ENCODE measurements at regions not wholly inside any gene's neighbourhood (a gene's known extent, or its start where the extent isn't known, plus 50 kb on each side); places are given as distances from the start of the nearest gene placed in this dataset.
"Not testable (repeated sequence)": the region's sequence is repeated elsewhere in the genome, so short reads cannot be mapped to it uniquely, and the experiment has no call there.

DNA sequence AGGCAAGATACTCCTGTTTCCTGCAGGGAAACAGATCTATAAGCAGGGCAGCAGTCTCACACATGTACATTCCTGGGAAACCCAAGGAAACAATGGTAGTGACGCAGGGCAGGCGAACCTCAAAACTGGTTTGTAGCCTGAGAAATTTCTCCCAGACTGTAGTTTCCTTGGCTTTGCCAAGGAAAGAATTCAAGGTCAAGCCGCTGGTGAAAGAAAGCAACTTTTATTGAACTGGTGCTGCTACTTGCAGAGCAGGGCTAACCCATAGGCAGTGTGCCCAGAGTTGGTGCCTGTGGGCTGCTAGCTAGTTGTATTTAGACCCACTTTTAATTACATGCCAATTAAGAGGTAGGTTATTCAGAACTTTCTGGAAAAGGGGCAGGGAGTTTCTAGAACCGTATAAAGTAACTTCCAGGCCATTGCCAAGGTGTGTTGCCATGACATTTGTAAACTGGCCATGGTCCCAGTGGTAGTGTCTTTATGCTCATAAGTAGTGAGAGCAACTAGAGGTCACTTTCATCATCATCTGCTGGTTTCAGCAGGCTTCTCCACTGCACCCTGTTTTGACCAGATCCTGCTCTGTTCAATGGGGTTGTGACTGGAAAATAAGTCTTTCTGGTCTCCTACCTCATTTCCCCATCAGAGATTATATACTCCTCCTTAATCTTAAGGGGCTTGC is 89.7 kb downstream of the PPIAL4C start:
- H3K4me3 ChIP-seq; H3K9me3 ChIP-seq; H3K4me1 ChIP-seq; H3K27me3 ChIP-seq; DNase-seq (ENCODE audit: extremely low spot score in 2 of 2); H3K27ac ChIP-seq; intact Hi-C loops (cut with DNase I); H3K36me3 ChIP-seq: not testable (repeated sequence)

DNA sequence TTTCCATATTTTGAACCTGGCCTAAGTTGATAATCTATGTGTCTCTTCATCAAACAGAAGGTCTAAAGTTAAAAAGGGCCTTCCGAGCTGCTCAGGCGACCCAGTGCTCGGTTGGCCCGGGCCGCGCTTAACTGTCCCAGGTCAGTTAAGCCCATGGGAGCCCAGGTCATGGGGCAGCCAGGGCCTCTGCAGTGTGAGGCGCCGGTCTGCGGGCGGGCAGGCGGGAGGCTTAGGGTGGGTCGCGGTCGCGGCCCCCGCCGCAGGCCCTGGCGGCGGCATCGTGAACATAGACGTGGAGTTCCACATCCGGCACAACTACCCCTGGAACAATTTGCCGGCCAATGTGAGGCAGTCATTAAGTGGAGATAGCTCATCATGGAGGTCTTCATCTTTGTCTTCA is 91.3 kb downstream of the PPIAL4C start:
- H3K4me3 ChIP-seq; H3K4me1 ChIP-seq; H3K36me3 ChIP-seq; H3K27me3 ChIP-seq; H3K9me3 ChIP-seq; DNase-seq (ENCODE audit: extremely low spot score in 2 of 2); H3K27ac ChIP-seq; intact Hi-C loops (cut with DNase I): not testable (repeated sequence)

GRCh38 chr1:149677359-149677758 is 93.7 kb downstream of the PPIAL4C start:
- H3K36me3 ChIP-seq; DNase-seq (ENCODE audit: extremely low spot score in 2 of 2); H3K27ac ChIP-seq; H3K27me3 ChIP-seq; intact Hi-C loops (cut with DNase I); H3K4me3 ChIP-seq; H3K9me3 ChIP-seq; H3K4me1 ChIP-seq: not testable (repeated sequence)

DNA sequence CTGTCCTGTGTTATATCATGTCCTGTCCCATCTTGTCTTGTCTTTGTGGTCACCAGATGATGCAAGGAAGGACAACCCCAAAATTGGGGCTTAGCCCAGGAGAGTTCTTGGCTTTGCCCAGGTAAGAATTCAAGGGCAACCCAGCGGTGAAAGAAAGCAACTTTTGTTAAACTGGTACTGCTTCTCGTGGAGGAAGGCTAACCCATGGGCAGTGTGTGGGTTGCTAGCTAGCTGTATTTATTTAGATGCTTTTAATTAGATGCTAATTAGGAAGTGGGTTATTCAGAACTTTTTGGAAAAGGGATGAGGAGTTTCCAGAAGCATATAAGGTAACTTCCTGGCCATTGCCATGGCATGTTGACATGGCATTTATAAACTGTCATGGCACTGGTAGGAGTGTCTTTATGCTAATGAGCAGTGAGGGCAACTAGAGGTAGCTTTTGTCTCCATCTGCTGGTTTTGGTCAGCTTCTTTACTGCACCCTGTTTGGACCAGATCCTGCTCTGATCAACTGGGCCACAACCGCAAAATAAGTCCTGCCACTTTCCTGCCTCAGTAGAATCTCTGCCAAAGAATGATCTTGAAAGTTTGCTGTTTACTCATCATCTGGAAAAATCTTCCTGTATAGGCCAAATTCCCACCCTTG is 95.8 kb upstream of the FCGR1A start:
- H3K27ac ChIP-seq; H3K4me1 ChIP-seq; H3K27me3 ChIP-seq; DNase-seq (ENCODE audit: extremely low spot score in 2 of 2); H3K4me3 ChIP-seq; H3K9me3 ChIP-seq; intact Hi-C loops (cut with DNase I); H3K36me3 ChIP-seq: not testable (repeated sequence)

DNA sequence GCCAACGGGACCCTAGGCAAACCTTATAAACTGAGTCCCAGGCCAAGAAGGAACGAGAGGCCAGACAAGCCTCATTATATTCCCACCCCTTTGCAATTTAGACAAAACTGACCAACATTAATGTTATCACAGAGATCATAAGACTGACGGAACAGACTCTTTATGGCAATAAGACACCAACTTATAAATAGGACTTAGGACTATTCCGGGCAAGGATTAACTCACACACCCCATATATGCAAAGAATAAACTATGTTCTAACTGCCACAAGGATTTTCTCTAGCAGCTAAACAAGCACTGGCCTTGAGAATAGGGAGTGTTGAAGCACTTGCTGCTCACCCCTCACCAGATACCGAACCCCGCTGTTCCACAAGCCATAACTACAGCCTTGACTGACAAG is 91.1 kb upstream of the FCGR1A start:
- H3K4me1 ChIP-seq; H3K36me3 ChIP-seq; H3K27me3 ChIP-seq; H3K27ac ChIP-seq; H3K9me3 ChIP-seq; DNase-seq (ENCODE audit: extremely low spot score in 2 of 2); intact Hi-C loops (cut with DNase I); H3K4me3 ChIP-seq: not testable (repeated sequence)

- intact Hi-C loops (cut with DNase I); H3K27ac ChIP-seq; H3K27me3 ChIP-seq; H3K9me3 ChIP-seq; H3K4me3 ChIP-seq; H3K36me3 ChIP-seq; DNase-seq (ENCODE audit: extremely low spot score in 2 of 2); H3K4me1 ChIP-seq: not testable (repeated sequence)
Measured at GRCh38 chr1:149692804-149693539, 89.5 kb upstream of the FCGR1A start.

DNA sequence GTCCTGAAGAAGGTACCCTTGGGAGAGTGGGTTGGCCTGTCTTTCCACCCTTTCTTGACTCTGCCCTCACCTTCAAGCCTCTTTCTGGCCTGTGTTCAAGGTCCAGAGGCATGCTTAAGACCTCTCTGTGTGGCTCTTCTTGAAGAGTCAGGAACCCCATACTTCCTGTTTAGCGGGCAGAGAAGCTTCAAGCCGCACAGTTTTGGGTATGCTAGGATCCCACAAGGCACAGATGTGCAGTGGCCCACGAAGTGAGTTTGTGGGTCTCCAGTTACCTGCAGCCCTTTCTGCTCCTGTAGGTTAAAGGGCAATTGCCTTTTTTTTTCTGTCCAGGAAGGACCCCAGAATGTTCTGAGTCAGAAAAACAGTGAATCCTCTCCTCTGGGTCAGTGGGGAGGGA is 87.4 kb upstream of the FCGR1A start:
- H3K4me1 ChIP-seq; DNase-seq (ENCODE audit: extremely low spot score in 2 of 2); H3K27ac ChIP-seq; intact Hi-C loops (cut with DNase I); H3K27me3 ChIP-seq; H3K36me3 ChIP-seq; H3K4me3 ChIP-seq; H3K9me3 ChIP-seq: not testable (repeated sequence)

DNA sequence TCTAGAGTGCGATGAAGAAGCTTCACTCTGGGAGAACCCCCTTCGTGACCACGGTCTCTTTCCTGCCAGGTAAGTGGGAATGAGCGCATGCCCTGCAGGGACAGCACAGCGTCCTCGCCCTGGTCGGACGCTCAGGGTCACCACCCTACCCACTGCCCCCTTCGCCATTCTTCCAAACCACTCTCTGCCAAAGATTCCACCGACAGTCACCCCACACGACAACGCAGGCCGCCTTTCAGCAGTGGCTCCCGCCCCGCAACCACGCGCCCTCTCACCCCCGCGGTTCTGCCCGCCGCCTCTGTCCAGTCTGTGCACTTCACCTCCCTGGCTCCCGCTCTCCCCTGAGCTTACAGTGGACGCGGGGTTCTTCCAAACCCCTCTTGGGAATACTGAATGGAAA is 82.3 kb upstream of the FCGR1A start:
- H3K4me1 ChIP-seq; DNase-seq (ENCODE audit: extremely low spot score in 2 of 2); H3K27me3 ChIP-seq; H3K9me3 ChIP-seq; H3K4me3 ChIP-seq; H3K27ac ChIP-seq; intact Hi-C loops (cut with DNase I); H3K36me3 ChIP-seq: not testable (repeated sequence)

- DNase-seq (ENCODE audit: extremely low spot score in 2 of 2); H3K4me3 ChIP-seq; H3K27me3 ChIP-seq; H3K27ac ChIP-seq; intact Hi-C loops (cut with DNase I); H3K9me3 ChIP-seq; H3K4me1 ChIP-seq; H3K36me3 ChIP-seq: not testable (repeated sequence)
Measured at GRCh38 chr1:149700677-149701567, 81.6 kb upstream of the FCGR1A start.
